ENCODE measurements at regions not wholly inside any gene's neighbourhood (a gene's known extent, or its start where the extent isn't known, plus 50 kb on each side); places are given as distances from the start of the nearest gene placed in this dataset.

- H3K27me3 ChIP-seq = no peaks in the 10 kb centered on the region
- peaks cover 2% of the 10 kb centered on the region for H3K36me3 Mint-ChIP-seq
Observed at GRCh38 chr2:207224381-207224780, 58.6 kb upstream of the KLF7 start.

GRCh38 chr2:207224791-207225482, 59.2 kb upstream of the KLF7 start:
- H3K36me3 Mint-ChIP-seq = peaks cover 2% of the 10 kb centered on the region
- Histone ChIP-seq H3K79me2 (ENCODE audit: low read depth) (no peaks in the 10 kb centered on the region), H3K9me3 (ENCODE audit: low read depth) (no peaks in the 10 kb centered on the region), H4K20me1 (ENCODE audit: low read depth) (no peaks in the 10 kb centered on the region), H3K27me3 (no peaks in the 10 kb centered on the region), H3K4me2 (peak overlapping the region; percentile 51), H3K4me1 (peaks cover 56% of the 10 kb centered on the region), H3K36me3 (no peaks in the 10 kb centered on the region), H2AFZ (replicated peaks) (no peak overlapping the region), H3K27ac (no peak overlapping the region), H3K9ac (no peak overlapping the region), H3F3A (ENCODE audit: low read depth) (peaks cover 26% of the 10 kb centered on the region), H3K4me3 (no peak overlapping the region)
- no peak overlapping the region for H3K27ac Mint-ChIP-seq
- no peak for DNase-seq (ENCODE audit: low spot score)
- peaks cover 78% of the 10 kb centered on the region for H3K4me1 Mint-ChIP-seq
- peaks cover 2% of the 10 kb centered on the region for H3K9me3 Mint-ChIP-seq
- H3K27me3 Mint-ChIP-seq (ENCODE audit: insufficient read depth, low read depth) = peaks cover 17% of the 10 kb centered on the region
- no peak for TF ChIP-seq EZH2phosphoT487 (IDR thresholded peaks at IDR 0.05)
- no peak for TF ChIP-seq CTCF (IDR thresholded peaks at IDR 0.05)
- TF ChIP-seq EZH2 (IDR thresholded peaks at IDR 0.05) = no peak
- H3K4me3 Mint-ChIP-seq = peak overlapping the region; percentile 13

More at GRCh38 chr2:207224381-207224780, 58.6 kb upstream of the KLF7 start:
- Histone ChIP-seq H3F3A (ENCODE audit: low read depth) (peaks cover 26% of the 10 kb centered on the region), H2AFZ (replicated peaks) (no peak overlapping the region), H3K27ac (no peak overlapping the region), H3K9me3 (ENCODE audit: low read depth) (no peaks in the 10 kb centered on the region), H3K36me3 (no peaks in the 10 kb centered on the region), H3K9ac (no peak overlapping the region), H3K4me2 (no peak overlapping the region), H3K4me3 (no peak overlapping the region), H4K20me1 (ENCODE audit: low read depth) (no peaks in the 10 kb centered on the region), H3K79me2 (ENCODE audit: low read depth) (no peaks in the 10 kb centered on the region), H3K4me1 (peaks cover 61% of the 10 kb centered on the region)
- H3K4me1 Mint-ChIP-seq = peaks cover 83% of the 10 kb centered on the region
- no peak overlapping the region for H3K4me3 Mint-ChIP-seq
- peaks cover 17% of the 10 kb centered on the region for H3K27me3 Mint-ChIP-seq (ENCODE audit: insufficient read depth, low read depth)
- no peak overlapping the region for H3K27ac Mint-ChIP-seq
- no peak for DNase-seq (ENCODE audit: low spot score)
- TF ChIP-seq CTCF (IDR thresholded peaks at IDR 0.05) (no peak), EZH2 (IDR thresholded peaks at IDR 0.05) (no peak), EZH2phosphoT487 (IDR thresholded peaks at IDR 0.05) (no peak)
- H3K9me3 Mint-ChIP-seq = peaks cover 2% of the 10 kb centered on the region

GRCh38 chr2:207225773-207226172, 60.0 kb upstream of the KLF7 start:
- H3F3A ChIP-seq (ENCODE audit: low read depth) = peaks cover 26% of the 10 kb centered on the region
- no peak overlapping the region for H3K27ac ChIP-seq
- peaks cover 17% of the 10 kb centered on the region for H3K27me3 Mint-ChIP-seq (ENCODE audit: insufficient read depth, low read depth)
- peak overlapping the region; percentile 51 for H3K4me2 ChIP-seq
- no peaks in the 10 kb centered on the region for H4K20me1 ChIP-seq (ENCODE audit: low read depth)
- no peak for DNase-seq (ENCODE audit: low spot score)
- H3K9ac ChIP-seq = no peak overlapping the region
- peaks cover 2% of the 10 kb centered on the region for H3K9me3 Mint-ChIP-seq
- H3K4me3 ChIP-seq = no peak overlapping the region
- H3K27me3 ChIP-seq = no peaks in the 10 kb centered on the region
- H3K4me1 Mint-ChIP-seq = peaks cover 80% of the 10 kb centered on the region
- no peak for TF ChIP-seq CTCF (IDR thresholded peaks at IDR 0.05)
- TF ChIP-seq EZH2phosphoT487 (IDR thresholded peaks at IDR 0.05) = no peak
- TF ChIP-seq EZH2 (IDR thresholded peaks at IDR 0.05) = no peak
- no peaks in the 10 kb centered on the region for H3K36me3 ChIP-seq
- H3K4me1 ChIP-seq = peaks cover 55% of the 10 kb centered on the region
- H3K36me3 Mint-ChIP-seq = peaks cover 2% of the 10 kb centered on the region
- H3K9me3 ChIP-seq (ENCODE audit: low read depth) = no peaks in the 10 kb centered on the region
- no peak overlapping the region for H2AFZ ChIP-seq (replicated peaks)
- peak overlapping the region; percentile 44 for H3K27ac Mint-ChIP-seq
- H3K4me3 Mint-ChIP-seq = no peak overlapping the region
- H3K79me2 ChIP-seq (ENCODE audit: low read depth) = no peaks in the 10 kb centered on the region

Data from neural progenitor cell (in vitro differentiated cells).